ENCODE measurements at regions not wholly inside any gene's neighbourhood (a gene's known extent, or its start where the extent isn't known, plus 50 kb on each side); places are given as distances from the start of the nearest gene placed in this dataset.

DNA sequence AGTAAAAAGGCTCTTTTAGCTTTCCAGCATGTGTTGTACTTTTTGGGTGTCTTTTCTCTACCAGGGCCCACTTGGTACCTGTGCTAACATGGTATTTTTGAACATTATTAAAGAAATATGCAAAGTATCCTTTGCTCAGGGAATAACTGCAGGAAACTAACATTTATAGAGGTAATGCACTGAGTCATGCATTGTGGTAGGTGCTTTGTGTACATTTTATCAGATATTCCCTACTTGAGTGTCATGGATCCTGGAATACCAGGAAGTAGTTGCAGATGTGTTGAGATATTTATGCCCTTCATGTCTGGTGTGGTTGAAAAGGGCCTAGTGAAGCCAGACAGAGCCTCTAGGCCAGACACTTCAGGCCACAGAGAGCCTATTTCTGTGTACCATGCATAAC lies 215.5 kb upstream of the CYRIA start:
- TF ChIP-seq, protein P1, sequence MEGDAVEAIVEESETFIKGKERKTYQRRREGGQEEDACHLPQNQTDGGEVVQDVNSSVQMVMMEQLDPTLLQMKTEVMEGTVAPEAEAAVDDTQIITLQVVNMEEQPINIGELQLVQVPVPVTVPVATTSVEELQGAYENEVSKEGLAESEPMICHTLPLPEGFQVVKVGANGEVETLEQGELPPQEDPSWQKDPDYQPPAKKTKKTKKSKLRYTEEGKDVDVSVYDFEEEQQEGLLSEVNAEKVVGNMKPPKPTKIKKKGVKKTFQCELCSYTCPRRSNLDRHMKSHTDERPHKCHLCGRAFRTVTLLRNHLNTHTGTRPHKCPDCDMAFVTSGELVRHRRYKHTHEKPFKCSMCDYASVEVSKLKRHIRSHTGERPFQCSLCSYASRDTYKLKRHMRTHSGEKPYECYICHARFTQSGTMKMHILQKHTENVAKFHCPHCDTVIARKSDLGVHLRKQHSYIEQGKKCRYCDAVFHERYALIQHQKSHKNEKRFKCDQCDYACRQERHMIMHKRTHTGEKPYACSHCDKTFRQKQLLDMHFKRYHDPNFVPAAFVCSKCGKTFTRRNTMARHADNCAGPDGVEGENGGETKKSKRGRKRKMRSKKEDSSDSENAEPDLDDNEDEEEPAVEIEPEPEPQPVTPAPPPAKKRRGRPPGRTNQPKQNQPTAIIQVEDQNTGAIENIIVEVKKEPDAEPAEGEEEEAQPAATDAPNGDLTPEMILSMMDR (IDR thresholded peaks at IDR 0.05; ENCODE audit: insufficient read depth, low read length, poor library complexity, severe bottlenecking) = no peak
- TF ChIP-seq EZH2phosphoT487 (conservative IDR thresholded peaks at IDR 0.05; ENCODE audit: low read length) = no peak

Measured in SU-DHL-6 (cell line).